ENCODE measurements at regions not wholly inside any gene's neighbourhood (a gene's known extent, or its start where the extent isn't known, plus 50 kb on each side); places are given as distances from the start of the nearest gene placed in this dataset.
"Not testable (repeated sequence)": the region's sequence is repeated elsewhere in the genome, so short reads cannot be mapped to it uniquely, and the experiment has no call there.

DNA sequence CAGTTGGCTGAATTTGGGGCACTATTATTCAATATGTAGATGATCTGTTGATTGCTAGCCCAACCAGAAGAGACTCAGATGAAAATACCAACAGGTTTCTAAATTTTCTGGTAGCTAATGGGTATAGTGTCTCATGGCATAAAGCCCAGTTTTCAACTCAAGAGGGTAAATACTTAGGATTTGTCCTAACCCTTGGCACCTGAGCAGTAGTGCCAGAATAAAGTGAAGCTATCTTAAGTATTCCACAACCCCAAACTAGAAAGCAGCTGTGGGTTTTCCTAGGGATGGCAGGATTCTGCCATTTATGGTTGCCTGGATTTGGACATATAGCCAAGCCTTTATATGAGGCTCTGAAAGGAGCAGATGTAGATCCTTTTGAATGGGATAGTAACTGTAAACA, 119.0 kb downstream of the AGTR2 start:
- DNase-seq (ENCODE audit: low spot score) = no peak

DNA sequence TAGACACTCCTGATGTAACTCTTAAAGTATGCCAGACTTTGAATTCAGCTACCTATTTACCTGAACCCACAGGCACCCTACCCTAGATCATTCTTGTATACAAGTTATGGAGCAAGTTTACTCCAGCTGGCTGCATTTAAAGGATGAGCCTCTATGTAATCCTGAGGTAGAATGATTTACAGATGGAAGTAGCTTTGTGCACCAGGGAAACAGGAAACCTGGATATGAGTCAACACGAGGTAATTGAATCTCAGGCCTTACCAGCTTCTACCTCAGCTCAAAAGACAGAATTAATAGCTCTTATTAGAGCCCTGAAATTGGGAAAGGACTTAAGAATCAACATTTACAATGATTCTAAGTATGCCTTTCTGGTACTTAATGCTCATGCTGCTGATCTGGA, 119.8 kb downstream of the AGTR2 start:
- no peak for DNase-seq (ENCODE audit: low spot score)

DNA sequence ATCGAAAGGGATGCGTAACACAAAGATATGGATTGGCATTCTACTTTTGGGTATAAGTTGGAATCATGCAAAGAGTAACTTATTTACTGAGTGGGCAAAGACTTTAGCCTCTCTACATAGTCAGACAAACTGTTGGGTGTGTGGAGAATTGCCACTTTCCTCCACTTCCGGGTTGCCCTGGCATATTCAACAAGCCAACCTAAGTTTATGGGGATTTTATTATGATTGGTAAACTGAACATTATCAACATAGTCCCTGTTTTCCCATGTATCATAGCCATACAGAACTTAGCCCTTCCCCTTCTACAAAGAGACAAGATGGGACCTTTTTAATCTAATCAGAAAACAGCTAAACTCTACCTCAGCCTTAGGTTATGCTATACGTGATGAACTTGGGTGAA, 121.6 kb downstream of the AGTR2 start:
- no peak for DNase-seq (ENCODE audit: low spot score)

DNA sequence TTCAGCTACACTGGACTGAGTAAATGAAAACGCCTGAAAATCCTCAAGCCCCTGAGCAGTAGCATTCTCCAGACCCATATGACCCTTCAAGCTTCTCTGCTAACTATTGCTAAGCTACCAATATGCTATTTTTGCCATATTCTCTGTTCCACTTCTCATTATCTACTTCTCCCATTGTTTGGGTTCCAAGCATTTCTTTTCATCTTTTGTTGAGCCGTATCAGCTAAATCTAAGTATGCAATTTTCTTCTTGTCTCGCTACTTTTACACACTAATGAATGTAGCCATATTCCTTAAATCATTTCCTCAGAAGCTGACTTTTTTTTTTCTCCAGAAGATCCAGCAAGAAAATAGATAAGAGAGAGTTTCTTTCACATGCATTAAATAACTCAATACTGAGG, 128.4 kb downstream of the AGTR2 start:
- no peak for DNase-seq (ENCODE audit: low spot score)

DNA sequence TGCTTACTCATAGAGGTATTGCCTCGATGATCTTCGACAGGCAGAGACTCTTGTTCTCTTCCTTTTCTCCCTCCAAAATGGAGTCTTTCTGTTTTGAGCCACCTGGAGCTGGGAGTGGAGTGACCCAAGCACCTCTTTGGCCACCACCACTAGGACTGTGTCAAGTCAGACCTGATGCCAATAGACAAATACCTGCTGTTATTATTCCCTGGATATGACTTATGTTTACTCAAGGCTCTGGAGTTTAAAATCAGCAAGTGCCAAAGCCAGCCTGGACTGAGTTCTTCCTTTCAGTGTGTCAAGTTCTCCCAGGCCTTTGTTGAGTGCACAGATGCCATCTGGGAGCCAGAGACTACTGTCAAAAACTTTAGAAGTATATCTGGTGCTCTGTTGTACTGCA, 130.2 kb upstream of the SLC6A14 start:
- DNase-seq (ENCODE audit: low spot score) = no peak

DNA sequence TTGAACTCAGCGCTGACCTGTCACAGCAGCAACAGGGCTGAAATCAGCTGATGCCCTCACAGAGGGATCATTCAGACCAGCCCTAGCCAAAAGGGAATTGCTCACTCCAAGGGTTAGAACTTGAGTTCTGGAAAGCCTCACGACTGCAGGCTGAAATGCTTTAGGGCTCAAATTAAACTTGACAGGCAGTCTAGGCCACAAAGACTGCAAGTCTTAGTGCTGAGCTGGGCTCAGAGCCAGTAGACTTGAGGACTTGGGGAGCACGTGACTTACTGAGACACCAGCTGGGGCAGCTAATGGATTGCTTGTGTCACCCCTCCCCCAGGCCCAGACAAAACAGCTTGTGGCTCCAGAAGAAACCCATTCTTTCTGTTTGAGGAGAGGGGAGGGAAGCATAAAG, 119.0 kb upstream of the SLC6A14 start:
- DNase-seq (ENCODE audit: low spot score) = no peak

DNA sequence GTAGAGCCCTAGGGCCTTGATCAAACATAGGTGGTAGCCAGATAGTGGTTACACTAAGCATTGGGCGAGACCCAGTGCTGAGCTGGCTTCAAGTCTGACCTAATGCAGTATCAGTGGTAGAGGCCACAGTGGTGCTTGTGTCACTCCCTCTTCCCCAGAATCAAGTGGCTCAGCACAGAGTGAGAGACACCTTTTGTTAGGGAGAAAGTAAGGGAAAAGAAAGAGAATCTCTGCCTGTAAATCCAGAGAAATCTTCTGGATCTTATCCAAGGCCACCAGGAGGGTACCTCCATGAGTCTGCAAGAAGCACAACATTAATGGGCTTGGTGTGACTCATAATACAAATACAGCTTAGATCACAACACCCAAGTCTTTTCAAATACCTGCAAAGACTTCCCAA, 117.7 kb upstream of the SLC6A14 start:
- no peak for DNase-seq (ENCODE audit: low spot score)

DNA sequence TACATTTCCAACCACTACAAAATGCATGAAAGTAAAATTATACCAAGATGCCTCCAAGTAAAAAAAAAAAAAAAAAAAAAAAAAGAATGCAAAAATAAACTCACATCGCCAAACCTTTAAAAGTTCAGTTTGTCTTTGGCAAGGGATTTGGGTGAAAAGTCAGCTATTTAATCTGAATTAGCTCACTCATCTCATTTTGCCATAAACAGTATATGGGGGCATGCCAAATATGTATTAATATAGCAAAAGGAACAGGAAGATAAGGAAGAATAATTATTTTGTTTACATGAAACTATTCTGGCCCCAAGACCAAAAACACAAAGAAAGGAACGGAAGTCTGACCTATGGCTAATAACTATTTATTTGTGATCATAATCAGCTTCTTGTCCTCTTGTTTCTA, 114.7 kb upstream of the SLC6A14 start:
- no peak for DNase-seq (ENCODE audit: low spot score)

DNA sequence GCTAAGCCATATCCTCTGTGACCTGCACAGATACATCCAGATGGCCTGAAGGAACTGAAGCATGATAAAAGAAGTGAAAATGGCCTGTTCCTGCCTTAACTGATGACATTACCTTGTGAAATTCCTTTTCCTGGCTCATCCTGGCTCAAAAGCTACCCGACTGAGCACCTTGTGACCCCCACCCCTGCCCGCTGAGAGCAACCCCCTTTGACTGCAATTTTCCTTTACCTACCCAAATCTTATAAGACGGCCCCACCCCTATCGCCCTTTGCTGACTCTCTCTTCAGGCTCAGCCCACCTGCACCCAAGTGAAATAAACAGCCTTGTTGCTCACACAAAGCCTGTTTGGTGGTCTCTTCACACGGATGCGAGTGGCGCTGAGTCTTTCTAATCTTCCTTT, 104.4 kb upstream of the SLC6A14 start:
- DNase-seq (ENCODE audit: low spot score) = not testable (repeated sequence)

DNA sequence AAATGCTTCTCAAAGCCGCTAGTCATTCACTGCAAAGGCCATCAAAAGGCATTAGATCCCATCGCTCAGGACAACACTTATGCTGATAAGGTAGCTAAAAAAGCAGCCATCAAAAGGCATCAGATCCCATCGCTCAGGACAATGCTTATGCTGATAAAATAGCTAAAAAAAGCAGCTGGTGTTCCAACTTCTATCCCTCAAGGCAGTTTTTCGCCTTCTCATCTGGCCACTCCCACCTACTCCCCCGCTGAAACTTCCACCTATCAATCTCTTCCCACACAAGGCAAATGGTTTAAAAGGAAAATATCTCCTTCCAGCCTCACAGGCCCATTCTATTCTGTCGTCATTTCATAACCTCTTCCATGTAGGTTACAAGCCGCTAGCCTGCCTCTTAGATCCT, 101.6 kb upstream of the SLC6A14 start:
- DNase-seq (ENCODE audit: low spot score) = not testable (repeated sequence)

DNA sequence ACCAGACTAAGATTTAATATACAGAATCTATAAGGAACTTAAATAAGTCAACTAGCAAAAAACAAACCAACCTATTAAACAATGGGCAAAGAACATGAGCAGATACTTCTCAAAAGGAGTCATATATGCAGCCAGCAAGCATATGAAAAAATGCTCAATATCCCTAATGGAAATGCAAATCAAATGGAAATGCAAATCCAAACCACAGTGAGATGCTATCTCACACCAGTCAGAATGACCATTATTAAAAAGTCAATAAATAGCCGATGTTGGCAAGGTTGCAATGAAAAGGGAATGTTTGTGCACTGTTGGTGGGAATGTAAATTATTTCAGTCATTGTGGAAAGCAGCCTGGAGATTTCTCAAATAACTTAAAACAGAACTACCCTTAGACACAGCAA, 97.0 kb upstream of the SLC6A14 start:
- no peak for DNase-seq (ENCODE audit: low spot score)

DNA sequence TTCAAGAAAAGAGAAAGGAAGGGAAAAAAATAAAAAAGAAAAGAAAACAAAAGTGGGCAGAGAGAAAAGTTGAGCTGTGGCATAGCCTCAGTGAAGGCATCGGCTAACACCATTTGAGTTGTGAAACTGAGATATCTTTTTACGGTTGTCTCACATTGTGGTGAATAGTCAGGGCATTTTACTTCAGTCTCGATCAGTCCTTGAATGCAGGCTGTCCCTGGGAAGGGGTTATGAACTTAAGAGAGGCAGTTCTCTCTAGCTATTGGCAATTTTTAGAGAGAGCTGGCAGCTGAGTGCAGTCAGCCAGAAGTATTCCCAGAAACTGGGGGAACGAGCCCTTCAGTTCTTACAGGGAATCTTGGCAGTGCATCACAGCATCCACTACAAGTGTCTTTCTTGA, 93.5 kb upstream of the SLC6A14 start:
- no peak for DNase-seq (ENCODE audit: low spot score)

DNA sequence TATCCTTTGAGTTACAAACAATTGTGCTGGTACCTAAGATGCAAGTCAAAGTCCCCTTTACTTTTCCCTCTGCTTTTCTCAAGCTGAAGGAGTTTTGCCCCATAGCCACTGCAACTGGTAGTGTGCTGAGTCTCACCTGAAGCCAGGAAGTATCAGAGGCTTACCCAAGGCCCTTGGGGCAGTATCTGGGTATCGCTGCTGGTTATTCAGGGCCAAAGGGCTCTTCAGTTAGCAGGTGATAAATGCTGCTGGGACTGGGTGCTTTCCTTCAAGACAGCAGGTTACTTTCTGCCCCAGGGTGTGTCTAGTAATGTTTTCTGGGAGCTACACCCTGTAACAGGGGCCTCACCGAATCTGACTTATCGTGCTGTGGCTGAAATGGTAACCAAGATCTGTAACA, 90.4 kb upstream of the SLC6A14 start:
- no peak for DNase-seq (ENCODE audit: low spot score)

DNA sequence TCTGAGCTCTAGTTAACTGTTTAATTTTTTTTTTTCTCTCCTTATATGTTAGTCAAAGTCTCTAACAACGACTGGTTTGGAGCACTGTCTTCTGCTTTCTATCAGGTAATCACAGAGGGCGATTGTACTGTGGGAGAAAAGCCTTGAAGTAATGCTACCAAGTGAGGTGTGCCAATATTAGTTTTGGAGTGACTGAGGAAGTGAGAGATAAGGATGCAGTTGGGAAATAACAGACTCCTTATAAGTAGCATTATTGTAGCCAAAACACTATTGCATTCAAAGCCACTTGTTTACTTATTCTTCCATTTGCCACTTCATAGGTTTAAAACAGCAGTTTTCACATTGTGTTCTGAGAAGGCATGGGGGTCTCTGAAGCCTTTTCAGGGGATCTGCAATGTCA, 79.1 kb upstream of the SLC6A14 start:
- DNase-seq (ENCODE audit: low spot score) = no peak

DNA sequence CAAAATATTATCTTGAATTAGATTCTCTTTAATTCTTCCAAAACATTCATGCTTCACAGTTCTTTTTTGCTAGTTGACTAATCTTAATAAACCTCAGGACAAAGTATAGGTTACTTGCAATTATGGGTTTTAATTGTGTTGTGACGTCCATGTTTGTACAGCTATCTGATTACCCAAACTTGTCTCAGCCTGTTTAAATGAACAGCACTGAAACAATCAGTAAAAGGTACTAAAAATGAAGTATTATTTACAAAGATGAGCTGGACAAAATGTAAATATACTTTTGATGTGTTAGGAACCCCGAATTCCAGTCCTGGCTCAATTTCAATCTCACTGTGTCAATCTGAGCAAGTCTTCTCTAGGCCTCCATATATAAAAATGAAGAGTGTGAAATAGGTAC, 57.4 kb upstream of the SLC6A14 start:
- DNase-seq (ENCODE audit: low spot score) = no peak

DNA sequence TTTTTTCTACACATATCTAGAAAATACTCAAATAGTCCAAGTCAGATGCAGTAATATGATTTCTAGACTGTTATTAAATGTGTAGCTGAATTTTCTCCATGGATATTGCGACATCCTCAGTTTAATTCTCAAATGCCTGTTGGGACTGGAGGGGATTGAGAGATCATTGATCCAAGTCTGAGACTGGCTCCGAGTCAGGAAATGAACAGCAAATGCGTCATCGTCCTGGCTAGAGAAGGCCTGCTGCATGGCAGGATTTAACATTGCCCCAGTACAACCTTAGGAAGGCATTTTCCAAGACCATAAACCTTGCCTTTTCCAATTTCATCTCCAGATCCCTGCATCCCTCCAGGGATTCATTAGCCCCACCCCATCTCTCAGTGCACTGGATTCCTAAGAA, 56.6 kb upstream of the SLC6A14 start:
- peak; percentile 30 for DNase-seq (ENCODE audit: low spot score)

DNA sequence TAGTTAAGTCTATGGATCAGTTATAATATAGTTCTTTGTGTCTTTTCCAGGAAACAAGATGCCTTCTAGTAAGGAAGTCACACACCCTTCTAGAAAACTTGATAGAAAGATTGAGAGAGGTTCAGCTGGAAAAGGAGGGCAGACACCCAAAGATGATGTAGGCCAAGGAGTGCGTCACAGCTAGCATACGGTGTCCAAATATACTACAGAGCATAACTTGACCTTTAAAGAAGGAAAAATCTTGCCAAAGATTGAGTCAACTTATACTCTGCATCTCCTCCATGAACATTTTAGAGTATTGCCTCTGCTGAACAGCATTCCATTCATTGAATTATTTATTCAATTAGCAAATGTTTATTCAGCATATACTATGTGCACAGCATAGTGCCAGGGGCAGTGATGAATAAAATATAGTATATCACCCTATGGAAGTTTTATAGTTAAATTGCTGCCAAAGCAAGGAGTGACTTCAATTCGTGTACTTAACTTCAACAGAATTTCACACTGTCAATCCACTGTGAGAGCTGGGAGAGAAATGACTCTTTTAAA, 51.9 kb upstream of the SLC6A14 start:
- DNase-seq (ENCODE audit: low spot score) = peak; percentile 4

Measured in AG20443 (cell line).